Activated CD4-positive, alpha-beta T cell treated with anti-CD3 and anti-CD28 coated beads for 48 hours (primary cell): ENCODE measurements at regions not wholly inside any gene's neighbourhood (a gene's known extent, or its start where the extent isn't known, plus 50 kb on each side); places are given as distances from the start of the nearest gene placed in this dataset.
"Not testable (repeated sequence)": the region's sequence is repeated elsewhere in the genome, so short reads cannot be mapped to it uniquely, and the experiment has no call there.

ENCODE experiments used
- DNase-seq: peaks from one replicate; pipeline ENCODE4 v3.0.0-alpha.2; 2020

GRCh38 chr15:91625506-91625905, 228.0 kb upstream of the SLCO3A1 start:
- no peak for DNase-seq

GRCh38 chr15:91627473-91628278, 225.8 kb upstream of the SLCO3A1 start:
- no peak for DNase-seq

- no peak for DNase-seq
Observed at GRCh38 chr15:91630090-91630489, 223.4 kb upstream of the SLCO3A1 start.

GRCh38 chr15:91632176-91632575, 221.3 kb upstream of the SLCO3A1 start:
- DNase-seq = no peak

GRCh38 chr15:91632981-91633380, 220.5 kb upstream of the SLCO3A1 start:
- DNase-seq = no peak

- no peak for DNase-seq
Observed at GRCh38 chr15:91634179-91634578, 219.3 kb upstream of the SLCO3A1 start.

- DNase-seq = no peak
Observed at GRCh38 chr15:91635080-91635479, 218.4 kb upstream of the SLCO3A1 start.

- no peak for DNase-seq
Observed at GRCh38 chr15:91635641-91636040, 217.9 kb upstream of the SLCO3A1 start.

GRCh38 chr15:91649016-91649415, 204.5 kb upstream of the SLCO3A1 start:
- no peak for DNase-seq

GRCh38 chr15:91649831-91650321, 203.6 kb upstream of the SLCO3A1 start:
- DNase-seq = no peak

- no peak for DNase-seq
Observed at GRCh38 chr15:91651251-91651650, 202.3 kb upstream of the SLCO3A1 start.

GRCh38 chr15:91652610-91653207, 200.8 kb upstream of the SLCO3A1 start:
- DNase-seq = no peak

GRCh38 chr15:91655563-91656290, 197.8 kb upstream of the SLCO3A1 start:
- not testable (repeated sequence) for DNase-seq

- no peak for DNase-seq
Observed at GRCh38 chr15:91660174-91660649, 193.3 kb upstream of the SLCO3A1 start.

- DNase-seq = no peak
Observed at GRCh38 chr15:91664224-91664836, 189.2 kb upstream of the SLCO3A1 start.

- DNase-seq = no peak
Observed at GRCh38 chr15:91665212-91665611, 188.3 kb upstream of the SLCO3A1 start.

- no peak for DNase-seq
Observed at GRCh38 chr15:91668370-91668769, 185.1 kb upstream of the SLCO3A1 start.

GRCh38 chr15:91670108-91670507, 183.4 kb upstream of the SLCO3A1 start:
- DNase-seq = no peak

- DNase-seq = no peak
Observed at GRCh38 chr15:91678003-91678402, 175.5 kb upstream of the SLCO3A1 start.

- peak; percentile 6 for DNase-seq
Observed at GRCh38 chr15:91679447-91679846, 174.1 kb upstream of the SLCO3A1 start.

- DNase-seq = no peak
Observed at GRCh38 chr15:91685436-91685835, 168.1 kb upstream of the SLCO3A1 start.

GRCh38 chr15:91688811-91689210, 164.7 kb upstream of the SLCO3A1 start:
- no peak for DNase-seq

GRCh38 chr15:91689377-91689776, 164.1 kb upstream of the SLCO3A1 start:
- no peak for DNase-seq
